Mesenchymal stem cell (in vitro differentiated cells and primary cell): ENCODE measurements at regions not wholly inside any gene's neighbourhood (a gene's known extent, or its start where the extent isn't known, plus 50 kb on each side); places are given as distances from the start of the nearest gene placed in this dataset.
A peak's percentile ranks its signal among the peaks of the same experiment; 100 is the strongest.

Experiments
- DNase-seq: peaks from one replicate; pipeline ENCODE4 v3.0.0-alpha.2; 2013
- H2AFZ ChIP-seq: one replicate; pipeline ENCODE4 v1.6.1; 2013; ENCODE audit warnings: low read depth, mild to moderate bottlenecking, control low read depth, inconsistent platforms, low read length, moderate library complexity
- H2AK5ac ChIP-seq: 2 replicates; pipeline ENCODE4 v1.6.1; 2013; ENCODE audit warnings: low read length, moderate library complexity, mild to moderate bottlenecking, inconsistent platforms; ENCODE audit not compliant: severe bottlenecking
- H2BK120ac ChIP-seq: one replicate; pipeline ENCODE4 v1.6.1; 2013; ENCODE audit warnings: low read depth, mild to moderate bottlenecking, inconsistent platforms, low read length, moderate library complexity
- H2BK12ac ChIP-seq, 2 experiments: one replicate each; pipeline ENCODE4 v1.6.1; 2013; ENCODE audit warnings: inconsistent platforms in 2 of 2, low read length in 2 of 2, mild to moderate bottlenecking in 2 of 2, moderate library complexity in 2 of 2, control low read depth in 1 of 2
- H2BK15ac ChIP-seq: one replicate; pipeline ENCODE4 v1.6.1; 2013; ENCODE audit warnings: mild to moderate bottlenecking, low read depth, inconsistent platforms; ENCODE audit not compliant: poor library complexity, severe bottlenecking
- H2BK5ac ChIP-seq: 2 replicates; pipeline ENCODE4 v1.6.1; 2013; ENCODE audit warnings: low read depth, mild to moderate bottlenecking, low read length, control low read depth, inconsistent platforms; ENCODE audit not compliant: poor library complexity, severe bottlenecking
- H3K14ac ChIP-seq, 2 experiments: one replicate each; pipeline ENCODE4 v1.6.1; 2013; ENCODE audit warnings: inconsistent platforms in 2 of 2, low read length in 2 of 2, control low read depth in 1 of 2, mild to moderate bottlenecking in 1 of 2, moderate library complexity in 1 of 2
- H3K18ac ChIP-seq, 2 experiments: one replicate each; pipeline ENCODE4 v1.6.1; 2013; ENCODE audit warnings: inconsistent platforms in 2 of 2, low read length in 2 of 2, control low read depth in 1 of 2, low read depth in 1 of 2, mild to moderate bottlenecking in 1 of 2
- H3K23ac ChIP-seq, 2 experiments: one replicate each; pipeline ENCODE4 v1.6.1; 2013; ENCODE audit warnings: inconsistent platforms in 2 of 2, low read length in 2 of 2, mild to moderate bottlenecking in 2 of 2, moderate library complexity in 2 of 2, control low read depth in 1 of 2
- H3K27ac ChIP-seq: 2 replicates; pipeline ENCODE4 v1.5.1; 2013; ENCODE audit warnings: mild to moderate bottlenecking, moderate library complexity, low read length, control low read depth, inconsistent platforms; ENCODE audit not compliant: poor library complexity, severe bottlenecking
- H3K27me3 ChIP-seq, 2 experiments: 2 replicates each; pipeline versions ENCODE4 v1.6.1 to v1.7.0; 2013; ENCODE audit warnings: low read length in 2 of 2, mild to moderate bottlenecking in 2 of 2, moderate library complexity in 2 of 2, control low read depth in 1 of 2, inconsistent platforms in 1 of 2; ENCODE audit not compliant: control insufficient read depth in 1 of 2, insufficient read depth in 1 of 2
- H3K36me3 ChIP-seq, 2 experiments: 2 replicates each; pipeline versions ENCODE4 v1.6.1 to v1.7.0; 2013; ENCODE audit warnings: low read length in 2 of 2, control low read depth in 1 of 2, inconsistent platforms in 1 of 2, low read depth in 1 of 2, mild to moderate bottlenecking in 1 of 2; ENCODE audit not compliant: insufficient read depth in 2 of 2, control insufficient read depth in 1 of 2
- H3K4ac ChIP-seq, 2 experiments: one replicate each; pipeline ENCODE4 v1.6.1; 2013; ENCODE audit warnings: inconsistent platforms in 2 of 2, low read length in 2 of 2, mild to moderate bottlenecking in 2 of 2, moderate library complexity in 2 of 2, control low read depth in 1 of 2, low read depth in 1 of 2
- H3K4me1 ChIP-seq: 2 replicates; pipeline ENCODE4 v1.6.1; 2013; ENCODE audit warnings: low read depth, low read length, control low read depth; ENCODE audit not compliant: control insufficient read depth, insufficient read depth
- H3K4me2 ChIP-seq: 2 replicates; pipeline ENCODE4 v1.6.1; 2013; ENCODE audit warnings: low read length, mild to moderate bottlenecking, inconsistent platforms; ENCODE audit not compliant: poor library complexity, severe bottlenecking
- H3K4me3 ChIP-seq, 2 experiments: 2 replicates each; pipeline versions ENCODE4 v1.5.1 to v1.7.0; 2013; ENCODE audit warnings: low read length in 2 of 2, mild to moderate bottlenecking in 2 of 2, control low read depth in 1 of 2, low read depth in 1 of 2; ENCODE audit not compliant: insufficient read depth in 1 of 2
- H3K79me1 ChIP-seq: replicated peaks from 2 replicates; pipeline ENCODE4 v1.6.1; 2013; ENCODE audit warnings: mild to moderate bottlenecking, control low read depth, low read length, inconsistent platforms; ENCODE audit not compliant: poor library complexity, severe bottlenecking
- H3K9ac ChIP-seq: 2 replicates; pipeline ENCODE4 v1.7.0; 2013; ENCODE audit warnings: mild to moderate bottlenecking, low read length, moderate library complexity
- H3K9me3 ChIP-seq: 2 replicates; pipeline ENCODE4 v1.7.0; 2013; ENCODE audit warnings: mild to moderate bottlenecking, low read length; ENCODE audit not compliant: control insufficient read depth
- H4K8ac ChIP-seq: one replicate; pipeline ENCODE4 v1.6.1; 2013; ENCODE audit warnings: inconsistent platforms, mild to moderate bottlenecking, low read length, moderate library complexity
- H4K91ac ChIP-seq: one replicate; pipeline ENCODE4 v1.6.1; 2013; ENCODE audit warnings: mild to moderate bottlenecking, low read length, inconsistent platforms
- WGBS: methylation state at CpG from one replicate; pipeline ENCODE4 v1.1.7; 2013; ENCODE audit warnings: mixed read lengths; 5-methylcytosine and 5-hydroxymethylcytosine counted together

DNA sequence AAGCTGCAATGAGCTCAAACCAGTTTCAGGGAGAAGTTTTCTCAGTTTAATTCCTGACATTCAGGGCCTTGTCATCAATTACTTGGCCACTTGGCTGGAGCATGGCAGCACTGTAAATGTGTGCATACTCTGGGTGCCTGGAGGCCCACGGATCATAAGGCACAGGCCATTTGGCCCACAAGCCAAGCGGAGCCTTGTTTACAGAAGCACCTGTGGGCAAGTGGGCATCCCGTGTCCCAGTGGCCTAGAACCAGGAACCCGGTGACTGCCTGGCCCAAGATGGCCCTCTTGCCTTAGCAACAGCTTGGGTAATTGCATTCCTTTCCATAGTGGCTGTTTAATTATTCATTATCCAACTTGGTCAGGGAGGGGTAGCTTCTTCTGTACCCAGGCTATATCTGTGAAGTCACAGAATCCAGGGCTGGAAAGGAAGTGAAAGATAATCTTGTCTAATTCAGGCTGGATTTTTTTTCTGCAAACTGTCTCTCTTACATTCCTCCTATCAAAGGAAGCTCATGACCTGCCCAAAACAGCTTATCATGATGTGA is 426.4 kb upstream of the ZMIZ1 start:
- H3K4me1 ChIP-seq, result peaks cover 7% of the 10 kb centered on the region
- no peaks in the 10 kb centered on the region for H3K79me1 ChIP-seq
- H3K18ac ChIP-seq, result no peak overlapping the region
- no peak overlapping the region for H2AFZ ChIP-seq
- 91% methylated on average over 4 of the region's 4 CpGs for WGBS
- no peak overlapping the region for H3K23ac ChIP-seq
- H2BK120ac ChIP-seq, result no peak overlapping the region
- H2AK5ac ChIP-seq, result peak overlapping the region; percentile 15
- no peak overlapping the region for H3K4ac ChIP-seq
- no peak for DNase-seq
- no peak overlapping the region for H4K91ac ChIP-seq
- H2BK12ac ChIP-seq, result no peak overlapping the region
- H2BK15ac ChIP-seq, result no peak overlapping the region
- H2BK5ac ChIP-seq, result no peak overlapping the region
- H3K4me3 ChIP-seq, result no peak overlapping the region
- no peak overlapping the region for H3K9ac ChIP-seq
- no peak overlapping the region for H3K14ac ChIP-seq
- no peaks in the 10 kb centered on the region for H3K36me3 ChIP-seq
- no peaks in the 10 kb centered on the region for H3K9me3 ChIP-seq
- H3K4me2 ChIP-seq, result no peak overlapping the region
- no peak overlapping the region for H3K27ac ChIP-seq
- H3K27me3 ChIP-seq, result no peaks in the 10 kb centered on the region
- H4K8ac ChIP-seq, result no peak overlapping the region

DNA sequence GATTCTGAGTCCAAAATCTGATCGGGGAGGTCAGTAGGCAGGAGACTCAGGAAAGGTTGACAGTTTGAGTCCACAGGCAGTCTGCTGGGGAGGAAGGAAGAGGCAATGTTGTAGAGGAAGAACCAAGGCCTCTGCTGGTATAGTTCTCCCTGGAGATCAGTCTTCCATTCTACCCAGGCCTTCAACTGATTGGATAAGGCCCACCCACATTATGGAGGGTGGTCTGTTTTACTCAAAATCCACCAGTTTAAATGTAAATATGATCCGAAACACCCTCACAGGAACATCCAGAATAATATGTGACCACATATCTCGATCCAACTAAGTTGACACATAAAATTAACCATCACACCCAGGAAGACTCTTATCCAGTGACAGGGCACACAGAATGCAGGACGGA is 425.3 kb upstream of the ZMIZ1 start:
- Histone ChIP-seq H3K27ac (no peak overlapping the region), H3K27me3 (no peaks in the 10 kb centered on the region), H3K18ac (no peak overlapping the region), H3K4me2 (no peak overlapping the region), H3K4me3 (no peak overlapping the region), H3K79me1 (no peaks in the 10 kb centered on the region), H2AK5ac (no peak overlapping the region), H3K9ac (no peak overlapping the region), H4K91ac (no peak overlapping the region), H2BK120ac (no peak overlapping the region), H3K14ac (no peak overlapping the region), H3K4ac (no peak overlapping the region), H3K9me3 (no peaks in the 10 kb centered on the region), H2BK5ac (no peak overlapping the region), H2BK15ac (no peak overlapping the region), H3K36me3 (no peaks in the 10 kb centered on the region), H3K23ac (no peak overlapping the region), H2BK12ac (no peak overlapping the region), H2AFZ (no peak overlapping the region), H3K4me1 (peaks cover 13% of the 10 kb centered on the region), H4K8ac (no peak overlapping the region)
- no peak for DNase-seq
- WGBS, result 82% methylated on average over 4 of the region's 4 CpGs

DNA sequence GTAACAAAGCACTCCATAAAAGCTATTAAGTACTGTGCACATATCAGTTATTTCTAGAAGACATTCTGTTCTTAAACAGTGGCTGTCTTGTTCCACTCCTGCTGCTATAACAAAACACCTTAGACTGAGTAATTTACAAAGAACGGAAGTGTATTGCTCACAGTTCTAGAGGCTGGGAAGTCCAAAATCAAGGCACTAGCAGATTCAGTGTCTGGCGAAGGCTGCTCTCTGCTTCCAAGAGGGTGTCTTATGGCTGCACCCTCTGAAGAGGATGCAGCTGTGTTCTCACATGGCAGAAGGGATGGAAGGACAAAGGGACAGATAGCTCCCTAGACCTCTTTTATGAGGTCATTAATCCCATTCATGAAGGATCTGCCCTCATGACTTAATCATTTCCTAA is 424.2 kb upstream of the ZMIZ1 start:
- Histone ChIP-seq H3K27me3 (no peaks in the 10 kb centered on the region), H3K23ac (no peak overlapping the region), H2AK5ac (no peak overlapping the region), H3K4ac (no peak overlapping the region), H2AFZ (no peak overlapping the region), H3K36me3 (no peaks in the 10 kb centered on the region), H3K14ac (no peak overlapping the region), H3K18ac (no peak overlapping the region), H3K9ac (no peak overlapping the region), H2BK12ac (no peak overlapping the region), H3K4me3 (no peak overlapping the region), H3K27ac (no peak overlapping the region), H3K4me2 (no peak overlapping the region), H2BK5ac (no peak overlapping the region), H3K9me3 (no peaks in the 10 kb centered on the region), H4K91ac (no peak overlapping the region), H2BK15ac (no peak overlapping the region), H3K4me1 (peaks cover 13% of the 10 kb centered on the region), H3K79me1 (no peaks in the 10 kb centered on the region), H4K8ac (no peak overlapping the region), H2BK120ac (no peak overlapping the region)
- DNase-seq, result no peak
- 100% methylated on average over 2 of the region's 2 CpGs for WGBS

DNA sequence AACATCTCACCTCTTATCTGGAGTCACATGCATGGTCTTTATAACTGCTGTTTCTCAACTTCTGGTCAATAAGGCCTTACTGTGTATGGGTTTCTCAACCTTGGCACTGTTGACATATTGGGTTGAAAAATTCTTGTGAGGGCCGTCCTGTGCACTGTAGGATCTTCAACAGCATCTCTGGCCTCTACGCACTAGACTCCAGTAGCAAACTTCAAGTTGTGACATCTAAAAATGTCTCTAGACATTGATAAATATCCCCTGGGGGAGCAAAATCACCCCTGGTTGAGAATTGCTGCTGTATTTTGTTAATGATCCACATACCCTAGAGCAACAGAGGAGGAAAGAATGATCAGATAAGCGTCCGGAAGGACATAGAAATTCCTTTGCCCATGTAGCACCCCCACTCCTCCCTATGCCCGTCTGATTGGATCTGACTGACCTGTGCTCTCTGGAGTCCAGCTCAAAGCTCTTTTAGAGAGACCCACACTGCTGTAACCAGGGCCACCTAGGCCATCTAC is 423.5 kb upstream of the ZMIZ1 start:
- no peaks in the 10 kb centered on the region for H3K36me3 ChIP-seq
- no peak overlapping the region for H3K4me2 ChIP-seq
- no peak overlapping the region for H3K4ac ChIP-seq
- no peak overlapping the region for H2BK15ac ChIP-seq
- H2BK12ac ChIP-seq, result no peak overlapping the region
- H3K27me3 ChIP-seq, result no peaks in the 10 kb centered on the region
- no peak overlapping the region for H3K14ac ChIP-seq
- H3K27ac ChIP-seq, result no peak overlapping the region
- no peak overlapping the region for H2AFZ ChIP-seq
- no peaks in the 10 kb centered on the region for H3K9me3 ChIP-seq
- H3K9ac ChIP-seq, result no peak overlapping the region
- H4K91ac ChIP-seq, result no peak overlapping the region
- H3K4me1 ChIP-seq, result peaks cover 13% of the 10 kb centered on the region
- 88% methylated on average over 4 of the region's 5 CpGs for WGBS
- DNase-seq, result no peak
- H3K18ac ChIP-seq, result no peak overlapping the region
- no peaks in the 10 kb centered on the region for H3K79me1 ChIP-seq
- no peak overlapping the region for H2BK120ac ChIP-seq
- no peak overlapping the region for H4K8ac ChIP-seq
- H2BK5ac ChIP-seq, result no peak overlapping the region
- H3K23ac ChIP-seq, result no peak overlapping the region
- no peak overlapping the region for H3K4me3 ChIP-seq
- H2AK5ac ChIP-seq, result peak overlapping the region; percentile 27
